H54 (cell line): ENCODE measurements at regions not wholly inside any gene's neighbourhood (a gene's known extent, or its start where the extent isn't known, plus 50 kb on each side); places are given as distances from the start of the nearest gene placed in this dataset.

Experiments
- DNase-seq: peaks from one replicate; pipeline ENCODE4 v3.0.0; 2011; ENCODE audit warnings: low spot score, mixed read lengths; ENCODE audit not compliant: insufficient read length
- FAIRE-seq: peaks from 3 replicates; lab custom pipeline; 2011; peaks lifted over from hg19 to GRCh38; lab: Jason Lieb, UNC
- POLR2A ChIP-seq: IDR thresholded peaks from 2 replicates; pipeline ENCODE4 v1.6.1; 2011; ENCODE audit warnings: low read depth, mild to moderate bottlenecking, low read length

DNA sequence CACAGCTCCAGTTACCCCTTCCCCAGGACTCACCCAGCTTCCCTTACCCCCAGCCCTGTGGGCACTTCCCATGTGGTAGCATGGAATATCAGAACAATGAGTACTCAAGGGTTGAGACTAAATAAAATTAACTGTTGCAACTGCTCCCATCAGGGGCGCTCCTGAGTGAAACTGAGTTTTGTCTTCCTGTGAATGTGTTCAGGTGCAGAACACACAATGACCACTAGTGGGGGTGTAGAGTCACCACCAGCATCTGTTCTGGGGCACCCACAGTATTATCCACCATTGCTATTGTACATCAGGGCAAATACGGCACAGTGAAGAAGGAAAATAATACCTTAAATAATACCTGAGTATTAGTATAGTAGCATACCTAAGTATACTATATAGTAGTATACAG is 689.7 kb downstream of the TBC1D22A start:
- peak; percentile 44 for DNase-seq
- TF ChIP-seq POLR2A = no peak
- no peak for FAIRE-seq

DNA sequence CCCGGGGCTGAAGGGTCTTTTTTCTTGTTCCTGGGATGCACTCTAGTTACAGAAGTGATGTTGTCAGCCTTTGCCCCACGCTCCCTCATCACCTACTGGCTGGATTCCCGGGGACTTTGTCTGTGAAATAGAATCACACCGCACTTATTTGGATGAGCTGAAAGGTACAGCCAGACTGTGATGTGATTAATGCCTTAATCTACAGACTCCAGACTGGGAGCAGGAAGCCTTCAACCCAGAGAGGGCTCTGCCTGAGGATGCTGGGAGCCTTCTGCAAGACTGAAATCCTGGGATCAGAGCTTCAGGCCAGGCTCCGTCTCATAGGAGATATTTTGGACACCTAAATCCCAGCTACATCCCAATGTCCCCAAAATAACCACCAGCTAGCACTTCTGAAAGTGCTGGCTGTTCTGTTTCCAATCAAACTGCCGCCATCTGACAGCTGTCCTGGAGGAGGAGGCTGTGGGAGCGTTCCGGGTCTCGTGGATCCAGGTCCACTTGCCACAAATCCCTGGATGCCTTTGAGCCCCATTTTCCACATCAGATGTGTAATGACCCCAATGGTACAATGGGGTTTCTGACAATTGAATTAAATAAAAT is 688.5 kb downstream of the TBC1D22A start:
- FAIRE-seq (no peak), DNase-seq (no peak)
- TF ChIP-seq POLR2A = no peak

DNA sequence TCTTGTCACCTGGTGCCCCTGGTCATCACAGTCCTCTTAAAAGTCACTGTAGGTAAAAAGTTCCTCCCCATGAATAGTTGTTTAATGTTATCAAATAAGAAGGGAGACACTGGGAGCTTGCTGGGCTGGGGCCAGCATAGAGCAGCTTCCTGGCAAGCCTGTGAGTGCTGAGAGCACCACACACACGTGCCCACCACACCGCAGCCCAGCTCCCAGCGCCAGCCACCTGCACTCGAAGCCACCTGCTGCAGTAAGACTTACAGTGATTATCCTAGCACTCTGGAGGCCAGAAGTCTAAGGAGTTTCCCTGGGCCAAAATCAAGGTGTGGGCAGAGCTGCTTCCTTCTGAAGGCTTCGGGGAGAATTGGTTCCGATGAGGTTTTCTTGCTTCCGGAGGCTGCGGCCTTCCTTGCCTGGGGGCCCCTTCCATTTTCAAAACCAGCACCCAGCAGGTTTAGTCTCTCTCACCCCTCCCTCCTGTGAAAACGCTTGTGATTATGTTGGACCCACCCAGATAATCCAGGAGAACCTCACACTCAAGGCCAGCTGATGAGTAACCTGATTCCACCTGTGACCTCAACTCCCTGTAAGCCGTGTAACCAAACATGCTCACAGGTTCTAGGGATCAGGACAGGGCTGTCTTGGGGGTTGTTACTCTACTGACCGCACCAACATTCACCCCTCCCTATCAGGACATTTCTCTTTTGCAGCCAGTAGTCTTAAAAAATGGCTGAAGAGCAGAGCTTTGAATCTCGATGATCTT is 687.2 kb downstream of the TBC1D22A start:
- no peak for TF ChIP-seq POLR2A

DNA sequence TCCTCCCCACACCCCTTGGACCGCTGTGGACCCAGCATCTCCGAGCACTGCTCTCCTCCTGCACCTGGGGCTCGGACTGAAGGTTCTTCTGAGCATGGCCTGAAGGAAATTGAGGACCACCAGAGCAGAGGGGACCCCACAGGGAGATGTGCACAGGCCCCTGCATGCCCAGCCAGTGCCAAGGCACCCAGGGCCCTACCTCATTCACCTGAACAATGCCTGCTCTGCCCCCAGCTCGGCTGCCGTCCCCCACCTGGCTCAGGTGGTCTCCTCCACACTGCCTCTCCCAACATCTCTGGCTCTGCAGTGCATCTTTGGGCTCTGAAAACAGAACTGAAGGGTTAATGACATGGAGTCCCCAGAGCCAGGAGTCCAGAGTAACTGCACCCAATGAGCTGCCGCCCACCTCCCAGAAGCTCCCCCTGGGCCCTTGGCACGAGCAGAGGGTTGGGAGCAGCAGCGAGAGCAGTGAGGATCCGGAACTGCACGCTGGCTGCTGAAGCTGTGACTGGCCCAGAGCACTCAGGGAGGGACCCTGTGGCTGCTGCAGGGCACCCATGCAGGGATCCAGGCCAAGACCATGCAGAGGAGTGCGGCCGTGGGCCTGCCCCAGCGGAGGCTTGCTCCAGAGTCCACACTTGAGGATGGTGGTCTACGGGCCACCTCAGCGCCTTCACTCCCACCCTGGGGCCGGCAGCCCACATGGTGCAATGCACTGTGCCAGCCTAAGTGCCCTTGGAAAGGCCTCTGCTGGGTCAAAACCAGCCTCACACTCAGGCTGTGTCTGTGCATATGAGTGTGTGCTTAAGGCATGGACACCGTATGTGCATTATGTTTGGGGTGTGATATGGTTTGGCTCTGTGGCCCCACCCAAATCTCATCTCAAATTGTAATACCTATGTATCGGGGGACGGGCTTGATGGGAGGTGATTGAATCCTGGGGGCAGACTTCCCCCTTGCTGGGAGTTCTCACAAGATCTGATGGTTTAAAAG is 686.1 kb downstream of the TBC1D22A start:
- TF ChIP-seq POLR2A = no peak

More for the DNA sequence above, 687.2 kb downstream of the TBC1D22A start:
- FAIRE-seq = no peak
- DNase-seq = no peak

DNA sequence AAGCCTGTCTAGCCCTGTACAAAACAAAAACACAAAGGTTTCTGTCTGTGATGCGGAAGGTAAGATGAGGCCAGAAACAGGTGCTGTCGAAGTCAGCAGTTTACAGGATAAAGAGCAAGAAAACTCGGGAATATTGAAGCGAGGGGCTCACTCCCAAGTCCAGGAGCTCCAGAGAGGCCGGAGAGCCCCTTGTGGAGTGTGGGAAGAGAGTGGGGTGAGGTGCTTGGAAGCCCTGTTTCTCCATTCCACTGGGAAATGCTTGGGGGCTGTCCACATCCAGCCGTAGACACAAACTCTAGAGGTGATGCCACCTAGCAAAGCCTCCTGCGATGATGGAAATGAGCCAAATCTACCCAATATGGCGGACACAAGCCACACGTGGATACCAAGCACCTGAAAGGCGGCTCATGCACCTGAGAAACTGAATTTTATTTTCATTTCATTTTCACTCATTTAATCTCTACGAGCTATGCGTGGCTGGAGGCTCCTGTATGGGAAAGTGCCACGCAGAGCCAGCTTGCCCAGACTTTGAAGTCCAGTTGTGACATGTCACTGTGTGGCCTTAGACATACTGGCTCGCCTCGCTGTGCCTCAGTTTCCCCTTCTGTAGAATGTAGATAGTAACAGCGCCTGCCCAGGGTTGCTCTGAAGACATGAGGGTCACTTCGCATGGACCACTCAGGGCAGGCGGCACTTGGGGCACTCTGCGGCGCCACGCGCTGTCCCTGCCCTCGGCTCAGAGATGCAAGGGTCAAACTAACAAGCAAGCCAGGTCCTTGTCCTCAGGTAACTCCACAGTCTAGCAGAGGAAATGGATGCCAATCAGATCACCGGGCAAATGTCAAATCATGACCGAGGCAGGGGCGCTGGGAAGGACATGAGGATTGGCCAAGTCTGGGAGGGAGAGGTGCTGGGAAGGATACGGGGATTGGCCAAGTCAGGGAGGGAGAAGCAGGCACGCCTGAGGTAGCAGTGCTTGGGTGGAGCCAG is 684.7 kb downstream of the TBC1D22A start:
- TF ChIP-seq POLR2A = no peak
- DNase-seq = no peak
- no peak for FAIRE-seq

More for the DNA sequence above, 686.1 kb downstream of the TBC1D22A start:
- DNase-seq (no peak), FAIRE-seq (no peak)

- FAIRE-seq (no peak), DNase-seq (no peak)
- TF ChIP-seq POLR2A = no peak
Measured at GRCh38 chr22:47446331-47446730, 683.9 kb downstream of the TBC1D22A start.

GRCh38 chr22:47445716-47446290 is 683.4 kb downstream of the TBC1D22A start:
- DNase-seq (no peak), FAIRE-seq (no peak)
- no peak for TF ChIP-seq POLR2A

DNA sequence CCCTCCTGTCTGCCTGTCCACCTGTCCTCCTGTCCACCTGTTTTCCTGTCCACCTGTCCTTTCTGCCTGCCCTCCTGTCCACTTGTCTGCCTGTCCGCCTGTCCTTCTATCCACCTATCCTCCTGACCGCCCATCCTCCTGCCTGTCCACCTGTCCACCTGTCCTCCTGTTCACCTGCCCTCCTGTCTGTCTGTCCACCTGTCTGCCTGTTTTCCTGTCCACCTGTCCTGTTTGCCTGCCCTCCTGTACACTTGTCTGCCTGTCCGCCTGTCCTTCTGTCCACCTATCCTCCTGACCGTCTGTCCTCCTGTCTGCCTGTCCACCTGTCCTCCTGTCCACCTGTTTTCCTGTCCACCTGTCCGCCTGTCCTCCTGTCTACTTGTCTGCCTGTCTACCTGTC is 682.8 kb downstream of the TBC1D22A start:
- DNase-seq (no peak), FAIRE-seq (no peak)
- TF ChIP-seq POLR2A = no peak

DNA sequence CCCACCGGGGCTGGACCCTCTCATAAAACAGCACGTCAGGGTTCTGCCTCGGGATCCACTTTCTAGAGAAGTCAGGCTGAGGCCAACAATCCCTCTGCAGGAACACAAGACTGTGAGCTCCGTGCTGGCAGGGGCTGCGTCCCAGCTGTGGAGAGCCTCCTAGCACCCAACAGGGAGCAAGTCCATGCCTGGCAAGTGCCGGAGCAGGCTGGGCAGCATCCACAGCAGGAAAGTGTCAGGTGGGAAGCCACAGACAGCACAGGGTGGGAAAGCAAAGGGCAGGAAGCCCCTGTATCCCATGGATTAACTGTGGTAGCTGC is 682.3 kb downstream of the TBC1D22A start:
- DNase-seq (no peak), FAIRE-seq (no peak)
- no peak for TF ChIP-seq POLR2A

- no peak for TF ChIP-seq POLR2A
- FAIRE-seq (no peak), DNase-seq (no peak)
Measured at GRCh38 chr22:47443836-47444745, 681.6 kb downstream of the TBC1D22A start.

DNA sequence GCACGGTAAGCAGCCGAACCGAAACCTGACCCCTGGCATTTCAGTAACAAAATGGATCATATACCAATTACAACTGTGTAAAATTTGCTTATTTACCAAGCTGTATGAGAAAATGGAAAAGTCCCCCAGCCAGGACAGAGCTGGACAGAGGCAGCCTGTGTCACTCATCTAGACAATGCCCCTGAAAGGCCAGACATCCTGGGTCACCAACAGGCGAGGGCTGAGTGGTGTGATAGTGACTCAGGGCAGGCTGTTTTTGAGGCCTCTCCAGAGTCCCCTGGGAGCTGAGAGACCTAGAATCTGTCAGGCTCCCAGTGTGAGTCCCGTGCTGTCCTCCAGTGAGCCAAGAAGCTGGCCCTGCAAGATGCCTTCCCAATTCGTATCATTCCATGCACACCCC is 680.4 kb downstream of the TBC1D22A start:
- no peak for TF ChIP-seq POLR2A
- DNase-seq (no peak), FAIRE-seq (no peak)
